Effector memory CD8-positive, alpha-beta T cell (primary cell): ENCODE measurements at regions not wholly inside any gene's neighbourhood (a gene's known extent, or its start where the extent isn't known, plus 50 kb on each side); places are given as distances from the start of the nearest gene placed in this dataset.

ENCODE experiments used
- ATAC-seq: fragments of 150-1000 bp; cut with Tn5 transposase; replicated peaks from 2 replicates; pipeline ENCODE4 v1.10.0; 2021; ENCODE audit warnings: mild to moderate bottlenecking, moderate library complexity
- DNase-seq, 3 experiments: peaks; one replicate each; pipeline ENCODE4 v3.0.0; 2021
- H3K27ac Mint-ChIP-seq, 2 donors: one replicate each; pipeline ENCODE4 v1.8.0; 2022; ENCODE audit warnings: mild to moderate bottlenecking in 2 of 2, mixed read lengths in 2 of 2, moderate library complexity in 2 of 2
- H3K27me3 Mint-ChIP-seq, 2 donors: one replicate each; pipeline ENCODE4 v1.8.0; 2022; ENCODE audit warnings: mixed read lengths in 2 of 2
- H3K36me3 Mint-ChIP-seq: one replicate; pipeline ENCODE4 v1.8.0; 2022; ENCODE audit warnings: mild to moderate bottlenecking, moderate library complexity, mixed read lengths; ENCODE audit not compliant: insufficient read depth
- H3K4me1 Mint-ChIP-seq, 2 donors: one replicate each; pipeline ENCODE4 v1.8.0; 2022; ENCODE audit warnings: low read depth in 2 of 2, mixed read lengths in 2 of 2
- H3K4me3 Mint-ChIP-seq, 2 donors: one replicate each; pipeline ENCODE4 v1.8.0; 2022; ENCODE audit warnings: mild to moderate bottlenecking in 2 of 2, mixed read lengths in 2 of 2, moderate library complexity in 2 of 2
- H3K9me3 Mint-ChIP-seq, 2 donors: one replicate each; pipeline ENCODE4 v1.8.0; 2022; ENCODE audit warnings: mixed read lengths in 2 of 2

- H3K4me1 Mint-ChIP-seq: peaks cover 0 to 5% of the 10 kb centered on the region in 2 donors
- H3K27me3 Mint-ChIP-seq: peaks cover 61 to 90% of the 10 kb centered on the region in 2 donors
- ATAC-seq (no peak), DNase-seq (no peak)
- H3K36me3 Mint-ChIP-seq: no peaks in the 10 kb centered on the region
- no peak overlapping the region for H3K4me3 Mint-ChIP-seq
- H3K9me3 Mint-ChIP-seq: no peaks in the 10 kb centered on the region
- H3K27ac Mint-ChIP-seq: no peak overlapping the region
Observed at GRCh38 chr3:127489357-127489756, 101.2 kb downstream of the TPRA1 start.

- H3K27me3 Mint-ChIP-seq: peaks cover 62 to 94% of the 10 kb centered on the region in 2 donors
- no peaks in the 10 kb centered on the region for H3K9me3 Mint-ChIP-seq
- peaks cover 3 to 5% of the 10 kb centered on the region in 2 donors for H3K4me1 Mint-ChIP-seq
- no peaks in the 10 kb centered on the region for H3K36me3 Mint-ChIP-seq
- H3K27ac Mint-ChIP-seq: no peak overlapping the region
- ATAC-seq (no peak), DNase-seq (no peak)
- H3K4me3 Mint-ChIP-seq: no peak overlapping the region
Observed at GRCh38 chr3:127488740-127489139, 101.8 kb downstream of the TPRA1 start.

GRCh38 chr3:127488141-127488672 is 102.3 kb downstream of the TPRA1 start:
- H3K9me3 Mint-ChIP-seq: no peaks in the 10 kb centered on the region
- peaks cover 5 to 6% of the 10 kb centered on the region in 2 donors for H3K4me1 Mint-ChIP-seq
- H3K27ac Mint-ChIP-seq: no peak overlapping the region
- H3K27me3 Mint-ChIP-seq: peaks cover 67 to 94% of the 10 kb centered on the region in 2 donors
- DNase-seq: no peak
- no peak overlapping the region for H3K4me3 Mint-ChIP-seq
- no peaks in the 10 kb centered on the region for H3K36me3 Mint-ChIP-seq
- no peak for ATAC-seq

GRCh38 chr3:127487196-127487595 is 103.3 kb downstream of the TPRA1 start:
- Mint-ChIP-seq H3K36me3 (no peaks in the 10 kb centered on the region), H3K4me1 (peaks cover 5 to 6% of the 10 kb centered on the region in 2 donors), H3K27me3 (peaks cover 73 to 95% of the 10 kb centered on the region in 2 donors), H3K27ac (no peak overlapping the region), H3K9me3 (no peaks in the 10 kb centered on the region), H3K4me3 (no peak overlapping the region)
- ATAC-seq (no peak), DNase-seq (no peak)

GRCh38 chr3:127486321-127486944 is 104.1 kb downstream of the TPRA1 start:
- H3K27me3 Mint-ChIP-seq: peaks cover 76 to 99% of the 10 kb centered on the region in 2 donors
- no peak for DNase-seq
- ATAC-seq: no peak
- no peak overlapping the region for H3K4me3 Mint-ChIP-seq
- H3K36me3 Mint-ChIP-seq: no peaks in the 10 kb centered on the region
- peaks cover 5 to 6% of the 10 kb centered on the region in 2 donors for H3K4me1 Mint-ChIP-seq
- H3K27ac Mint-ChIP-seq: no peak overlapping the region
- H3K9me3 Mint-ChIP-seq: no peaks in the 10 kb centered on the region

- Mint-ChIP-seq H3K27ac (no peak overlapping the region), H3K36me3 (no peaks in the 10 kb centered on the region), H3K9me3 (no peaks in the 10 kb centered on the region), H3K4me3 (no peak overlapping the region), H3K4me1 (peaks cover 5 to 6% of the 10 kb centered on the region in 2 donors), H3K27me3 (peaks cover 77 to 97% of the 10 kb centered on the region in 2 donors)
- DNase-seq (no peak), ATAC-seq (no peak)
Observed at GRCh38 chr3:127485396-127486170, 105.0 kb downstream of the TPRA1 start.

GRCh38 chr3:127484601-127485388 is 105.7 kb downstream of the TPRA1 start:
- no peaks in the 10 kb centered on the region for H3K9me3 Mint-ChIP-seq

GRCh38 chr3:127483902-127484591 is 106.5 kb downstream of the TPRA1 start:
- H3K9me3 Mint-ChIP-seq: no peaks in the 10 kb centered on the region
- no peak overlapping the region for H3K27ac Mint-ChIP-seq
- no peak for ATAC-seq
- H3K27me3 Mint-ChIP-seq: peaks cover 64 to 84% of the 10 kb centered on the region in 2 donors
- H3K36me3 Mint-ChIP-seq: no peaks in the 10 kb centered on the region
- H3K4me1 Mint-ChIP-seq: peaks cover 5 to 6% of the 10 kb centered on the region in 2 donors
- H3K4me3 Mint-ChIP-seq: no peak overlapping the region
- no peak for DNase-seq

More at GRCh38 chr3:127484601-127485388, 105.7 kb downstream of the TPRA1 start:
- Mint-ChIP-seq H3K4me1 (peaks cover 5 to 6% of the 10 kb centered on the region in 2 donors), H3K27me3 (peaks cover 70 to 92% of the 10 kb centered on the region in 2 donors), H3K4me3 (no peak overlapping the region), H3K27ac (no peak overlapping the region), H3K36me3 (no peaks in the 10 kb centered on the region)
- ATAC-seq: no peak
- DNase-seq: no peak

- Mint-ChIP-seq H3K9me3 (no peaks in the 10 kb centered on the region), H3K36me3 (no peaks in the 10 kb centered on the region), H3K27ac (no peak overlapping the region), H3K4me3 (no peak overlapping the region), H3K4me1 (peaks cover 5 to 6% of the 10 kb centered on the region in 2 donors), H3K27me3 (peaks cover 58 to 75% of the 10 kb centered on the region in 2 donors)
- ATAC-seq (no peak), DNase-seq (no peak)
Observed at GRCh38 chr3:127483005-127483641, 107.4 kb downstream of the TPRA1 start.

- H3K27ac Mint-ChIP-seq: no peak overlapping the region
- no peaks in the 10 kb centered on the region for H3K9me3 Mint-ChIP-seq
- peaks cover 51 to 68% of the 10 kb centered on the region in 2 donors for H3K27me3 Mint-ChIP-seq
- ATAC-seq: no peak
- H3K4me1 Mint-ChIP-seq: peaks cover 5 to 6% of the 10 kb centered on the region in 2 donors
- H3K36me3 Mint-ChIP-seq: no peaks in the 10 kb centered on the region
- no peak for DNase-seq
- no peak overlapping the region for H3K4me3 Mint-ChIP-seq
Observed at GRCh38 chr3:127482216-127483004, 108.1 kb downstream of the TPRA1 start.

- Mint-ChIP-seq H3K9me3 (no peaks in the 10 kb centered on the region), H3K4me3 (no peak overlapping the region), H3K27ac (no peak overlapping the region), H3K27me3 (peaks cover 42 to 68% of the 10 kb centered on the region in 2 donors), H3K4me1 (peaks cover 5 to 6% of the 10 kb centered on the region in 2 donors), H3K36me3 (no peaks in the 10 kb centered on the region)
- ATAC-seq: no peak
- DNase-seq: no peak
Observed at GRCh38 chr3:127480196-127480954, 110.2 kb downstream of the TPRA1 start.
